PC-3 (cell line): ENCODE measurements at regions not wholly inside any gene's neighbourhood (a gene's known extent, or its start where the extent isn't known, plus 50 kb on each side); places are given as distances from the start of the nearest gene placed in this dataset.

ENCODE experiments used
- ATAC-seq: fragments of 200-7000 bp; cut with Tn5 transposase; 2 replicates; pipeline ENCODE4 v1.9.1; 2020; ENCODE audit warnings: mild to moderate bottlenecking, moderate library complexity
- BruUV-seq: library from RNA; stranded (reverse); fragments of 400-500 nt; replicated peaks from 2 replicates; lab custom pipeline; 2021; lab: Mats Ljungman, UMichigan
- CTCF ChIA-PET: fragments of 300-600 bp; sonication (Branson Sonifier 250); formaldehyde crosslinking; loops from one replicate; lab custom pipeline; 2022; ENCODE audit warnings: antibody characterized with exemption; lab: Charles Lee
- POLR2A ChIA-PET: fragments of 300-600 bp; sonication (Branson Sonifier 250); formaldehyde crosslinking; loops from one replicate; lab custom pipeline; 2022; ENCODE audit warnings: antibody characterized with exemption; ENCODE audit not compliant: unreplicated experiment; lab: Charles Lee
- DNase-seq: peaks from one replicate; pipeline ENCODE4 v3.0.0-alpha.2; 2015
- H2AFZ ChIP-seq: fragments of 300-600 bp; sonication (generic); 2 replicates; pipeline ENCODE4 v1.6.0; 2016; ENCODE audit warnings: antibody characterized with exemption, low read length
- H3F3A ChIP-seq: fragments of 300-600 bp; sonication (generic); one replicate; pipeline ENCODE4 v1.6.0; 2017; ENCODE audit warnings: antibody characterized with exemption, low read length, control low read depth, mild to moderate bottlenecking; ENCODE audit not compliant: unreplicated experiment
- H3K27ac ChIP-seq: fragments of 300-600 bp; sonication (generic); 2 replicates; pipeline ENCODE4 v1.5.1; 2016; ENCODE audit warnings: mild to moderate bottlenecking, low read length
- H3K27me3 ChIP-seq: fragments of 300-600 bp; sonication (generic); 2 replicates; pipeline ENCODE4 v1.6.1; 2016; ENCODE audit warnings: low read length, mixed read lengths
- H3K36me3 ChIP-seq: fragments of 300-600 bp; sonication (generic); 2 replicates; pipeline ENCODE4 v1.6.1; 2016; ENCODE audit warnings: low read depth, mixed run types, low read length, mixed read lengths
- H3K4me1 ChIP-seq: fragments of 300-600 bp; sonication (generic); 2 replicates; pipeline ENCODE4 v1.5.1; 2016; ENCODE audit warnings: low read length; ENCODE audit not compliant: insufficient read depth
- H3K4me2 ChIP-seq: fragments of 300-600 bp; sonication (generic); 2 replicates; pipeline ENCODE4 v1.6.0; 2016; ENCODE audit warnings: low read length
- H3K4me3 ChIP-seq: fragments of 300-600 bp; sonication (generic); 2 replicates; pipeline ENCODE4 v1.5.1; 2016; ENCODE audit warnings: mild to moderate bottlenecking, low read length, mixed read lengths
- H3K79me2 ChIP-seq: fragments of 300-600 bp; sonication (generic); 2 replicates; pipeline ENCODE4 v1.6.1; 2017; ENCODE audit warnings: low read length, mixed read lengths
- H3K9ac ChIP-seq: fragments of 300-600 bp; sonication (generic); 2 replicates; pipeline ENCODE4 v1.6.0; 2016; ENCODE audit warnings: mild to moderate bottlenecking, low read length
- H3K9me2 ChIP-seq: fragments of 300-600 bp; sonication (generic); replicated peaks from 2 replicates; pipeline ENCODE4 v1.6.1; 2016; ENCODE audit warnings: mixed run types, low read length, mixed read lengths
- H3K9me3 ChIP-seq: fragments of 300-600 bp; sonication (generic); 2 replicates; pipeline ENCODE4 v1.6.1; 2016; ENCODE audit warnings: low read length, mixed read lengths
- H4K20me1 ChIP-seq: fragments of 300-600 bp; sonication (generic); 2 replicates; pipeline ENCODE4 v1.6.1; 2016; ENCODE audit warnings: low read length, mixed read lengths
- CTCF ChIP-seq: fragments of 300-600 bp; sonication (generic); conservative IDR thresholded peaks from 2 replicates; pipeline ENCODE4 v1.5.1; 2017; ENCODE audit warnings: antibody characterized with exemption, low read depth, mild to moderate bottlenecking, low read length
- EZH2 ChIP-seq: fragments of 300-600 bp; sonication (generic); IDR thresholded peaks from one replicate; pipeline ENCODE4 v1.6.1; 2017; ENCODE audit warnings: antibody characterized with exemption, mild to moderate bottlenecking, low read length; ENCODE audit not compliant: unreplicated experiment
- EZH2phosphoT487 ChIP-seq: fragments of 300-600 bp; sonication (generic); IDR thresholded peaks from 2 replicates; pipeline ENCODE4 v1.6.1; 2018; ENCODE audit warnings: mild to moderate bottlenecking, antibody characterized with exemption, low read length, borderline replicate concordance
- intact Hi-C: fragments of 100-400 bp; cut with micrococcal nuclease; formaldehyde crosslinking; loops from 2 replicates; pipeline ENCODE4 v1.9.0; 2023

- intact Hi-C loops: no loop called here
- no peaks in the 10 kb centered on the region for H3K9me2 ChIP-seq
- no peaks in the 10 kb centered on the region for H4K20me1 ChIP-seq
- BruUV-seq: no TSS peak
- H3K4me1 ChIP-seq: peaks cover 30% of the 10 kb centered on the region
- no peak for ATAC-seq
- no peaks in the 10 kb centered on the region for H3K36me3 ChIP-seq
- H3K27me3 ChIP-seq: no peaks in the 10 kb centered on the region
- no peak overlapping the region for H3K4me2 ChIP-seq
- H3K79me2 ChIP-seq: no peaks in the 10 kb centered on the region
- TF ChIP-seq EZH2phosphoT487 (no peak), EZH2 (no peak), CTCF (no peak)
- H3K4me3 ChIP-seq: no peak overlapping the region
- no peak overlapping the region for H2AFZ ChIP-seq
- CTCF ChIA-PET: no interaction called here
- no peak overlapping the region for H3K9ac ChIP-seq
- H3F3A ChIP-seq: no peaks in the 10 kb centered on the region
- no peaks in the 10 kb centered on the region for H3K9me3 ChIP-seq
- POLR2A ChIA-PET: no interaction called here
- H3K27ac ChIP-seq: no peak overlapping the region
- no peak for DNase-seq
These were observed 313.7 kb downstream of the VPS13C start for GRCh38 chr15:61746589-61746988.

- intact Hi-C loops: no loop called here
- no peak overlapping the region for H3K27ac ChIP-seq
- no peak overlapping the region for H3K4me3 ChIP-seq
- TF ChIP-seq EZH2 (no peak), CTCF (no peak), EZH2phosphoT487 (no peak)
- H3K79me2 ChIP-seq: no peaks in the 10 kb centered on the region
- no peaks in the 10 kb centered on the region for H3K9me2 ChIP-seq
- DNase-seq (no peak), ATAC-seq (no peak)
- BruUV-seq: no TSS peak
- H3K4me1 ChIP-seq: peaks cover 3% of the 10 kb centered on the region
- no peaks in the 10 kb centered on the region for H4K20me1 ChIP-seq
- no peaks in the 10 kb centered on the region for H3K27me3 ChIP-seq
- no peaks in the 10 kb centered on the region for H3K9me3 ChIP-seq
- no peak overlapping the region for H3K9ac ChIP-seq
- POLR2A ChIA-PET: no interaction called here
- no peak overlapping the region for H2AFZ ChIP-seq
- H3K36me3 ChIP-seq: no peaks in the 10 kb centered on the region
- H3K4me2 ChIP-seq: no peak overlapping the region
- CTCF ChIA-PET: no interaction called here
- H3F3A ChIP-seq: no peaks in the 10 kb centered on the region
These were observed 316.8 kb downstream of the VPS13C start for GRCh38 chr15:61743345-61743909.

- intact Hi-C loops: no loop called here
- Histone ChIP-seq H3K9me2 (no peaks in the 10 kb centered on the region), H4K20me1 (no peaks in the 10 kb centered on the region), H3K36me3 (no peaks in the 10 kb centered on the region), H3F3A (no peaks in the 10 kb centered on the region), H3K27ac (no peak overlapping the region), H3K9me3 (no peaks in the 10 kb centered on the region), H2AFZ (no peak overlapping the region), H3K79me2 (no peaks in the 10 kb centered on the region), H3K4me3 (no peak overlapping the region), H3K27me3 (no peaks in the 10 kb centered on the region), H3K4me2 (no peak overlapping the region), H3K4me1 (no peaks in the 10 kb centered on the region), H3K9ac (no peak overlapping the region)
- ChIA-PET POLR2A (no interaction called here), CTCF (no interaction called here)
- no TSS peak for BruUV-seq
- DNase-seq (peak; percentile 39), ATAC-seq (no peak)
- TF ChIP-seq EZH2: no peak
- TF ChIP-seq CTCF: no peak
- no peak for TF ChIP-seq EZH2phosphoT487
These were observed 317.7 kb downstream of the VPS13C start for GRCh38 chr15:61742591-61742990.
